GM12872 (cell line): ENCODE measurements at regions not wholly inside any gene's neighbourhood (a gene's known extent, or its start where the extent isn't known, plus 50 kb on each side); places are given as distances from the start of the nearest gene placed in this dataset.

Experiments used
- CTCF ChIP-seq: IDR thresholded peaks from 3 replicates; pipeline ENCODE4 v1.5.1; 2011; ENCODE audit warnings: low read depth, mild to moderate bottlenecking, low read length, moderate library complexity; ENCODE audit not compliant: insufficient read depth

GRCh38 chr12:131583090-131583712, 127.7 kb upstream of the SFSWAP start:
- TF ChIP-seq CTCF: no peak

- TF ChIP-seq CTCF: no peak
Observed at GRCh38 chr12:131586269-131586668, 124.6 kb upstream of the SFSWAP start.

GRCh38 chr12:131586761-131587160, 124.1 kb upstream of the SFSWAP start:
- no peak for TF ChIP-seq CTCF

- no peak for TF ChIP-seq CTCF
Observed at GRCh38 chr12:131587565-131587964, 123.3 kb upstream of the SFSWAP start.

GRCh38 chr12:131589221-131589897, 121.5 kb upstream of the SFSWAP start:
- TF ChIP-seq CTCF: no peak

- TF ChIP-seq CTCF: no peak
Observed at GRCh38 chr12:131589966-131590365, 120.9 kb upstream of the SFSWAP start.

- TF ChIP-seq CTCF: no peak
Observed at GRCh38 chr12:131591136-131591535, 119.8 kb upstream of the SFSWAP start.
